ENCODE measurements at regions not wholly inside any gene's neighbourhood (a gene's known extent, or its start where the extent isn't known, plus 50 kb on each side); places are given as distances from the start of the nearest gene placed in this dataset.
A peak's percentile ranks its signal among the peaks of the same experiment; 100 is the strongest.
"Not testable (repeated sequence)": the region's sequence is repeated elsewhere in the genome, so short reads cannot be mapped to it uniquely, and the experiment has no call there.

DNA sequence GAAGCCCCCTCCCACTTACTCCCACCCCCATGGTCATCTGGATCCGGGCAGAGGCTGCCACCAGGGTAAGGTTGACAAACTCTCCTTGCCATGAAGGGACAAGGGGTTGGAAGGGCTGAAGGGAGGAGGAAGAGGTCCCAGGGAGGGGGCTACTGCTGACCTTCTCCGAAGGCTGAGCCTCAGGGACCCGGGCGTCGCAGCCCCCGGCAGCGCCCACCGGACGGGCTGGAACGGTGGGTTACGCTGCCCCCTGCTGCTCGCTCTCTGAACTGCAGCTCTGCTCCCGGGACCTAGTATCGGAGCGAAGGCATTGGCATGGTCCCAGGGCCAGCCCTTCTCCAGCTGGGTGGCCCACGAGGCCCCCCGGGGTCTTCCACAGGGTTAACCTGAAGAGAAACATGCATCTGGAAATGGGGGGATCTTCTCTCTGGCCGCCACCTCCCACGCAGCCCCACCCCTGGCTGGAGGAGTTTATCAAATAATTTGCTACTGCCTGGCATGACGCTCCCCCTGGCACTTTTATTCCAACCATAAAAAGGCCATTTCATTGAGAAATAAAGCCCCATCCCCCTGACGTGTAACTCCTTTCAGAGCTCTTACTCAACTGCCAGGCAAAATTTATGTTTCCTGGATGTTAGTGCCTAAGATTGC, 70.4 kb upstream of the TARDBP start:
- DNase-seq (ENCODE audit: low spot score): no peak

DNA sequence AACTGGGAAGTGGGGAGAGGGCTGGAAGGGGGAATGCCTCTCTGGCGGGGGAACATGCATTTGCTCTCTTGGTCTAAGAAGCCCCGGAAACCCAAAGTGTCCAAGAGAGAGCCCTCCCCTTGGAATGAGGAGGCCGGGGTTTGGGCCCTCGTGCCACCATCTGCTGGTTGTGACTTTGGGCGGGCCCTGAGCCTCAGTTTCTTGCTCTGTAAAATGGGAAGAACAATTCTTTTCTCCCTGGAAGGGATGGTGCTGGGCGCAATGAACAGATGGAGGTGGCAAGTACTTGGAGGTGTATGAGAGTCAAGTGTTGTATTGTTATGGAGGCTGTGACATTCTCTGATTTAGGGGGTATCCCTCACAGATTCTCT, 69.9 kb upstream of the TARDBP start:
- no peak for DNase-seq (ENCODE audit: low spot score)

DNA sequence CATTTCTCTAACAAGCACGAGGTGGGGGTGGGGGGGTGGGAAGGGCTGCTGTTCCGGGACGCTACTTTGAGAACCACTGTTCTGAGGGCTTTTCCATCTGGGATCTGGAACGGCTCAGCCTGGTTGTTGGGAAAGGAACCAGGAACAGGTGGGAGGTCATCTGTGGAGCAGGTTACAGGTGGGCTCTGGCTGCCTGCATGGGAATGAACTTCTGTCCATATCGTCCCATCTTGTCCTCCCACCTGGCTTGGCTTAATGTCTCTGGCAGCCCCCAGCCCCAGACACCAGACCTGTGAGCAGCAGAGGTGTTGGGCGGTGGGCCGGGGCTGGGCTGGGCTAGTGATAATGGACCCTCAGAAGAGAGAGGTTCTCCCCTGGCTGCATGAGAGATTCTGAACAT, 69.4 kb upstream of the TARDBP start:
- DNase-seq (ENCODE audit: low spot score): no peak

DNA sequence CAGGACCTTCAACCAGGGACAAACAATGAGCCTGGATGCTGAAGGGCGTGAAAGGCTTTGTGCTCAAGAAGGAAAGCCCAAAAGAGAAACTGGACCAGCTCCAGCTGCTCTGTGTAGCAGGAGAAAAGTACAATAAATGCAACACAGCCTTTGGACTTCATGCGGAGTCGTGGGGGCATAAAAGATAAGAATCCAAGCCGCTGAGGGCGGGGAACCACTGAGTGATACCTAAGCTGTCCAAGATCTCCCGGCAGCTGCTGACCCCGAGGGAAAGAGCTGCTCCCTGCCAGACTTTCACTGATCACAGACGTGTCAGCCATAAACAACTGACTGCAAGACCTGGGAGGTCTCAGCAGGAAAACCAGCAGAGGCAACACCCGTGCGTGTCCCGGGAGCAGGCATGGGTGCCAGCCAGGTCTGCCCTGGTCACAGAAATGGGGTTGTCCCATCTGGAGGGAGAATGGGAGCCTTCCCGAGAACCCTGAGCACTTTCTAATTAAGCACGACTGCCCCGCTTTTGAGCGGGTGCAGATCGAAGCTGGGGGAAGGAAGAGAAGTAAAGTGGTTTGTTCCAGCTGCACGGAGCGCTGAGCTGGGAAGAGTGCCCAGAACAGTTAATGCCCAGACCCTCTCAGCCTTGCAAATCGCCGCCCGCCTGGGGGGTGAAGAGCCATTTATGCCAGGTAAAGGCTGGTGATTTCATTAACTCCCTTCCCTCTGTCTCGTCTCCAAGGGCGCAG, 68.3 kb upstream of the TARDBP start:
- no peak for DNase-seq (ENCODE audit: low spot score)

DNA sequence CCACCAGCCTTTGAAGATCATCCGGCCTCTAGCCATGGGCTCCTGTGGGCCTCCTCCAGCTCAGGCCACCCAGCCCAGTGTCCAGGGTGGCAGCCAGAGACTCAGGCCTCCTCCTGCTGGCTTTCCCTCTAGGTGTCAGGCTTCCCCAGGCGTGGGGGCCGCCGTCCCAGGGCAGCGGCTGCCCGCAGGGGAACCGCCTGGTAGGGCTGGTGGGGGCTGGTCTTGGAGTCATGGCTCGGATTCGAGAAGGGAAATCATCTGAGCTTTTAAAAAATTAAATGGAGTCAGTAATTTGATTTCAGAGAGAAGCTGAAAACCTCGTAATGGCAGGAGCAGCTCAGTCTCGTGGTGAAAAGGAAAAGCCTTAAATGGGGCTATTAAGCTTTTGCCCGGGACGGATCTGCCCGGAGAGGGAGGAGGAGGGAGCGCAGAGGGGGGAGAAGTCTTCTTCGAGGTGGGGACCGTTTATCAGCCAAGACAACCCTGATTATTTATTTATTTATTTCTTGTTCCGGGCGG, 66.4 kb upstream of the TARDBP start:
- no peak for DNase-seq (ENCODE audit: low spot score)

DNA sequence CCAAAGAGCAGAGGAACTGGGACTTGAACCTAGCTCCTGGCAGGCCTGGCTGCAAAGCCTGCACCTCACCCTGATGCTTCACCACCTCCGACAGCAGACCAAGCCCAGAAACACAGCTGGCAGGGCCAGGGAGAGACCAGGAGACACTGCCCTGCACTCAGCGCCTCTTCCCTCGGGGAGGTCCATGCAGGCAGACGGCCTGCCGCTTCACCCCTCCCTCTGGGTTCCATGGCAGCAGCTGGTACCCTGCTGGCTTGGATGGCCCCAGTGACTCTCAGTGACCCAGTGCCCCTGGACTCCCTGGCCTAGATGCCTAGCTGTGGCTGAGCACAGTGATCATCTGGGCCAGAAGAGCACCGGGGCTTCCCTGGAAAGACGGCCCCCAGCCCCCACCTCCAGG, 65.3 kb upstream of the TARDBP start:
- no peak for DNase-seq (ENCODE audit: low spot score)

DNA sequence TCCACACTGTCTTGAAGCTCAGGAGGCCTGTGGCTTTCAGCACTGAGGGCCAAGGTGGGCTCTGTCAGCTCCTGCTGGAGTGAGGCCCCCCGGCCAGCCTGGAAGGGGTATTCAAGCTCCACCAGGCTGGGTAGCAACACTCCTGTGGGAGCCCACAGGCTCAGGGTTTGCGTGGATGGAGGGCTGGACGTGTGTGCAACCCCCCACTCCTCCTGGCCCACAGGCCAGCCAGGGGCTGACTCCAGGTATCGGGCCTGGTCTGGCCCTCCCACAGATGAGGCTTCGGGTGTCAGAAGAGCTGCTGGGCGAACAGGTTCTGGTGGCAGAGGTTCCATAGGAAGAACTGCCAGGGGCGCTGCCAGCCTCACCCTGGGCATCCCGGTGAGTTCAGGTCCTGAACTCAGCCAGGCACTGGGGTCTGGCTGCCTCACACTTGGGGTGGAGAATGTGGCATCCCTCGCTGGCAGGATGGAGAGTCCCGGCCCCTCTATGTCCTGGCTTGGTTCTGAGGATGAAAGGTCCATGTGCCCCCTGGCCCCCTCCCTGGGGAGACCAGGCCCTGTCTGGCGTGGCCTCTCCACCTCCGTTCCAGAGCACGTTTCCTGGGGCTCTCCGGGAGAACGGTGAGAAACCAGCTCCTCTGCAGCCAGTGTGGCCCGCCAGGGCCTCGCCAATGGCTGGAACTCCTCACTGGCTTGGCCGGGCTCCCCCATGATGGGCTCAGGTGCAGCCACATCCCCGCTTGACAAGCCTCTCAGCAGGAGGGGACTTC, 64.6 kb upstream of the TARDBP start:
- no peak for DNase-seq (ENCODE audit: low spot score)

DNA sequence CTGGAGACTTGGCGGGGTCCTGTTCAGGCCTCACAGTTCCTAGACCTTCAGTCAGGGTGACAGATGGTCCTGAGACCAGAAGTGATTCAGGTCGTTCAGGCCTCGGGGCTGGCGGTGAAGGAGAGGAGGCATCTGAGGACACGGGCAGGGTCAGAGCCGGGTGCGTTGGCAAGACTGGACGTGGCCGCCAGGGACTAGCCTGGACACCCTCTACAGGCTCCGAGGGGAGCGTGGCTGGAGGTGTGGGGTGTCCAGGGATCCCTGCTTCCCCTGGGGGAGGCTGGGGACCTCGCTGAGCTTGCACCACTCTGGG, 64.0 kb upstream of the TARDBP start:
- no peak for DNase-seq (ENCODE audit: low spot score)

DNA sequence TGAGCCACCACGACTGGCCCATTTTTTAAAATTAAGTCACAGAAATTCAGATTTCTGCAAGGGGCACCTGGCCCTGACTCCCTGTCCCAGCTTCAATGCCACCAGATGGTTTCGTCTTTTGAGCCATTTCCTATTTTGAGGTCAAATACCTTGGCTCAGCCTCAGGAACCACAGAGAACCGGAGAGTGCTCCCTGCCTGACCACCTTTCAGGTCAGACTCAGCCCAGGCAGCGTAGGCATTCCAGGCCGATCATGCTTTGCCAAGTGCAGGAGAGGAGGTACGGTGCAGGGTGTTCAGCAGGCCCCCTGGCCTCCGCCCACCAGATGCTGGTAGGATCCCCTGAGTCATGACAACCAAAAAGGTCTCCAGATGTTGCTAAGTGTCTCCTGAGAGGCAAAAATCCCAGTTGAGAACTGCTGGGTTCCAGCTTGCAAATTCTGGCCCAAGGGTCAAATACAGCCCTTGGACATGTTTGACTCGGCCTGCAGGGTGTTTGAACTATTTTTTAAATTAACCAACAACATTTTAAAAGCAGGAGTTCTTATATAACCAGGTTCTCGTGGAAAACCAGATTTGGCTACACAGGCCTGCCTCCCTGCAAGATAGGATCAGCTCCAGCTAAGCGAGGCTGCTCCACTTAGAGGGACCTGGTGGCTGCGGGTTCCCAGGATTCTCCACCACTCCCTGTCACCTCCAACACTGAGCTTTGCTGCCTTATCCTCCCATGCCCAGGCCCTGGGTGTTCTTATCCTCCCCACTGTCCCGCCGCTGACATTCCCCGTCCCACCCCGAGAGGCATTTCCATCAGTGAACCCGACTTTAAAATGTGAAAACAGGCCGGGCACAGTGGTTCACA, 61.9 kb upstream of the TARDBP start:
- no peak for DNase-seq (ENCODE audit: low spot score)

DNA sequence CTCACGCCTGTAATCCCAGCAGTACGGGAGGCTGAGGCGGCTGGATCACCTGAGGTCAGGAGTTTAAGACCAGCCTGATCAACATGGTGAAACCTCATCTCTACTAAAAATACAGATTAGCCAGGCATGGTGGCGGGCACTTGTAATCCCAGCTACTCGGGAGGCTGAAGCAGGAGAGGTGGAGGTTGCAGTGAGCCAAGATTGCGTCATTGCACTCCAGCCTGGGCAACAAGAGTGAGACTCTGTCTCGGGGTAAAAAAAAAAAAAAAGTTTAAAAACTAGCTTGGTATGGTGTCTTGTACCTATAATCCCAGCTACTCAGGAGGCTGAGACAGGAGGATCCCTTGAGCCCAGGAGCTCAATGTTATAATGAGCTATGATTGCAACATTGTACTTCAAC, 61.2 kb upstream of the TARDBP start:
- DNase-seq (ENCODE audit: low spot score): not testable (repeated sequence)

DNA sequence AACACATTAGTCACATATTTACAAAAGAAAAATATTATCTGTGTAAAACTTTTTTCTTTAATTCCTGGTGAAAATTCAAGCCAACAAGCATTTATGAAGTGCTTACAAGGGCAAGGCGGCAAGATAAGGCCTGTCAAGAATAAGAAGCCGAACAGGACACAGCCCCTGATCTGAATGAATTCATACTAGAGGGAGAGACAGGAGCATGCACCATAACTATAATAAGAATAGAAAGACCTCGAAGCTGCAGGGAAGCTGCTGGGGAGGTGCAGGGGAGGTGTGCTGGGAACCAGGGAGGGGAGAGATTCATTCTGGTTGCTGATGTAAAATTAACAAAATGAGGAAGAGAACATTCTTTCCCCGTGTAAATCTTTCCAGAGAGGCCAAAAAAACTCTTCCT, 60.5 kb upstream of the TARDBP start:
- no peak for DNase-seq (ENCODE audit: low spot score)

DNA sequence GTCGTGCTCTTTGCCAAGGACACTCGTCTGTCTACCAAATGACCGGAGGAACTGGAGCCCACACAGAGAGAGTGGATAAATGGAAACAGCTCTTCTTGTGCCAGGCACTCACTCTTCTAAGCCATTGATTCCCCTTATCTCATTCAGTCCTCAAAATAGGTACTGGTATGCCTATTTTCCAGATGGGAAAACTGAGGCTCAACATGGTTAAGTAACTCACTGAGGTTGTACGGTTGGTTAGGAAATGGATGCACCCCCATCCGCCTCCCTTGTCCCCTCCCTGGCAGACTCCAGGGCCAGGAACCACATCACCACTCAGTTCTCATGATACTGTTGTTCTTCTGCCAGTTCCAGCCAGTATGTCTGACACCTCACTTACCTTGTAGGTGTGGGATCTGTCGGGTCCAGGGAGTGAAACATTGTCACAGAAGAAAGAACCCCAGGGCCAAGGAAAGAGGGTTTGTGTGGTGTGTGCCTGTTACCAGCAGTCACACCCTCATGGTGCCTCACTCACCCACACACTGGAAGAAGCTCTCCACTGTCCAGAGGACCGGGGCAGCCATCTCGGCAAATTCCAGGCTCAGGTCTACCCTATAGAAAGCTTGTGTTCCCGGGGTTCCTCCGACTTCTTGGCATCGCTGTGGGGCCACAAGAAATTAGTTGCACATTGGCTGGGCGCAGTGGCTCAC, 58.8 kb upstream of the TARDBP start:
- DNase-seq (ENCODE audit: low spot score): no peak

DNA sequence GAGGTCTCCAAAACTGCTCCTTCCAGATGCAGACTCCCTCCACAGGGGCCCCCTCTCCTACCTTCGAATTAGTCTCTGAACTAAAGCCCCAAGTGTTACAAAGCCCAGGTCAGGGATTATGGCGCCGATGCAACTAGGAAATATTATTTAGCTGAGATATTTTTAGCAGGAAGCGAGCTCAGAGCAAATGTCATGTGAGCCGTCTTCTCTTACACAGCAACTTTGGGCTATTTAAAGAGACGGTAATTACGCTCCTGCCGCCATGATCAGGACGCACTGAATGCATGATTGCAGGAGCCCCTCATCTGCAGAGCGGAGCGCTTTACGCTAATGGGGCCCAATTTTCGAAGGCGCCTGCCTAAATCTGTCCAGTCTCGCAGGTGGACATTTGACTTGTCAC, 55.3 kb upstream of the TARDBP start:
- no peak for DNase-seq (ENCODE audit: low spot score)

DNA sequence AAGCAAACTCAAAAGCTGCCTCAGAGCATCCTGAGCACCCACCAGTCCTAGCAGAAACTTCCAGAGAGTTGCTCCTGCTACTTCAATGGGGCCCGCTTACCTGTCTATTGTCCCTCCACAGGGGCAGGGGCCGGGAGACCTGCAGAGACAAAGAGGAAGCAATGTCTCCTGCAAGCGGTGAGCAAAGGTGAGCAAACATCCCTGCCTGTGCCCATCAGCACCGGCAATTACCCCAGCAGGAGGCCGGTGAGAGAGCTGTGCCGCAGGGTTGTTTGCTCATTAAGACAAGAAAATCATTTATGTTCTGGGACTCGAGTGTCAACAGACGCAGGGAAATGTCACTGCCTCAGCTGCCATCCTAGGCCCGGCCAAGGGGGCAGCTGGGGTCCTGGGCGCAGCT, 53.8 kb upstream of the TARDBP start:
- no peak for DNase-seq (ENCODE audit: low spot score)

DNA sequence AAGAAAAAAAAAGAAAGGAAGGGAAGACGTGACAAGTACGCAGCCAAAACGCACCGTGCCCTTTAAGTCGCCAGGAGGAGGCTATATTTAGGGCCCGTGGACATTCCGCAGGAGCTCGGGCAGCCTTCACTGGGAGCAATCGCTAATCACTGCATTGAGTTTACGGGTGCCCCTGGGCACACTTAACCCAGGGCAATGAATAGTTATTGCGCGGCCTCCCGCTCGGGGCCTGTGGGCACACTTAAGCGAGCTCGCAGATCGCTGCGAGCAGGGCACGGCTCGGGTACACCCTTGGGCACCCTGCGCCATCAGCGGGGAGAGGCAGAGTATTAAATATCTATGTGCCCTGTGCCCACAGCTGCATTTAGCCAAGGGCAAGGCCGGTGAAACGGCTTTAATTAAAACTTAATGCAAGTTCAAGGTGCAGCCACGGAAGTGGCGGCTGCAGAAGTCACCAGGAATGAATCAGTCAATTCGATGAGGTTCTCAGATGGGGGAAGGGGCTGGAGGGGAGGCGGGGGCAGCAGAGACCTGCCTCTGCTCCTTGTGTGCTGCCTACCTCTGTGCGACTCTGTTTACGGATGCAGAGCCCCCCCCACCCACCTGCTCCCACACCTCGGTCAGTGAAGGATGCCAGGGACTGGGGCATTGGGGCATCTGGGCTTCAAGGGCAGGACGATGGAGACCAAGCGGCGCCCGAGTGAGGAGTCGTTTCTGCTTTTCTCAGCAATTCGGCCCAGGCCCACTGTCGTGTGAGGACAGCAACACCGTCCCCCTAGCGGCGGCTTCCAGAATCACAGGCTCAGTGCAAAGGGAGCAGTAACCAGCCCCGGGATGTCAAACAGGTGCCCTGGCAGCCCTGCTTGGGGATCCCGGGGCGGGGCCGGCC, 51.8 kb upstream of the TARDBP start:
- DNase-seq (ENCODE audit: low spot score): peak; percentile 68

DNA sequence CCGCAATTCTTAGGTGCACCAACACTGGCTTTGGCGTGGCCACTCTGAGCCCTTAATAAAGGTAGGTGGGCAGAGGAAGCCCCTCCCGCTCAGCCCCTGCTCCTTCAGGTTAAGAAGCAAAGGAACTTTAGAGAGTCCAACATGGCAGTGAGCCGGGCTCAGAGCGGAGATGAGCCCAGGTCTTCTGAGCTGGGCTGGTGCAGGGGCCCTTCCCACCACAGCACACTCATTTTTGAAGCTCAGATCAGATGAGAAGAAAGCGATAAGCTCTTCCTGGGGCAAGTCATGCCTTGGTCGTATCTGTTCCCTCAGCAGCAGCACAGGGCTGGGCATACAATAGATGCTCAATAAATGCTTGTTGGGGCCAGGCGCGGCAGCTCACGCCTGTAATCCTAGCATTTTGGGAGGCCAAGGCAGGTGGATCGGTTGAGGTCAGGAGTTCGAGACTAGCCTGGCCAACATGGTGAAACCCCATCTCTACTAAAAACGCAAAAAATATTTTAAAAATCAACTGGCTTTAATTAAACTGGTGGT, 51.1 kb upstream of the TARDBP start:
- DNase-seq (ENCODE audit: low spot score): no peak

DNA sequence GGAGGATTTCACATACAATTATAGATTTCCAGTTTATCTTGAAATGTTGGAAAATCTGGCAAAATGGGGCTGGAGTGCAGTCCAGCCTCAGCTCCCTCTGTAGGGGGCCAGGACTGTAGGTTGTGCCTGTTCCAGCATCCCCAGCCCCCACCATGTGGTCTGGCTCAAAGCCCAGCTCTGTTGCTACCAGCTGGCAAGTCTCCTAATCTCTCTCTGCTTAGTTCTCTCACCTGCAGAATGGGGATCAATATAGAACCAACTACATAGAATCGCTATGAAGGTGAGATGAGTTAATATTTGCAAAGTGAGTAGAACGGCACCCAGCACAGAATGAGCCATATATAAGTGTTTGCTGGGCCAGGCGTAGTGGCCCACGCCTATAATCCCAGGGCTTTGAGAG, 50.0 kb upstream of the TARDBP start:
- DNase-seq (ENCODE audit: low spot score): no peak

All from pons (tissue), 1 donor.